GM21717 (cell line): ENCODE measurements at regions not wholly inside any gene's neighbourhood (a gene's known extent, or its start where the extent isn't known, plus 50 kb on each side); places are given as distances from the start of the nearest gene placed in this dataset.

Experiments
- ATAC-seq: cut with Tn5 transposase; IDR thresholded peaks from one replicate; pipeline ENCODE4 v1.9.1; 2021; ENCODE audit warnings: mild to moderate bottlenecking, moderate library complexity; ENCODE audit not compliant: unreplicated experiment

GRCh38 chr3:29099296-29099695 lies 181.6 kb upstream of the RBMS3 start:
- no peak for ATAC-seq

DNA sequence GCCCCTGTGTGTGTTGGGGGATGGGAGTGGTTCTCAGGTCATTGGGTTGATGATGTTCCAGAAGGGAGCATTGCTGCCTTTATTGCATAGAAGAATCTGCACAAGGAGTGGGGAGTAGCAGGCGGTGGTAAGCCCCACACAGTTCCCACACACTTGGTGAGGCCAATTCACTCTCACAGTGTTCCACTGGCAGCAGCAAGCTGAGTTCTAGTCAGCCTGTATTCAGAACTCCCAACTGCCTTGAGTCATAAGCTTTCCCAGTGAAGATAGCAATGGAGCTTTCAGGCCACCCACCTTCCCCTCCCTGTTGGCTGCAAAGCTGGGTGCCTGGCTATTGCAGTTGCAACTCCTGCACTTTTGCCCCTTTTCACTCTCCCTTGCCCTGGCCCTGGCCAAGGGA lies 181.1 kb upstream of the RBMS3 start:
- no peak for ATAC-seq

- no peak for ATAC-seq
Measured at GRCh38 chr3:29100292-29100691, 180.6 kb upstream of the RBMS3 start.

GRCh38 chr3:29128001-29128400 lies 152.9 kb upstream of the RBMS3 start:
- ATAC-seq, result no peak

- no peak for ATAC-seq
Measured at GRCh38 chr3:29137601-29138000, 143.3 kb upstream of the RBMS3 start.

GRCh38 chr3:29138171-29138570 lies 142.7 kb upstream of the RBMS3 start:
- no peak for ATAC-seq

DNA sequence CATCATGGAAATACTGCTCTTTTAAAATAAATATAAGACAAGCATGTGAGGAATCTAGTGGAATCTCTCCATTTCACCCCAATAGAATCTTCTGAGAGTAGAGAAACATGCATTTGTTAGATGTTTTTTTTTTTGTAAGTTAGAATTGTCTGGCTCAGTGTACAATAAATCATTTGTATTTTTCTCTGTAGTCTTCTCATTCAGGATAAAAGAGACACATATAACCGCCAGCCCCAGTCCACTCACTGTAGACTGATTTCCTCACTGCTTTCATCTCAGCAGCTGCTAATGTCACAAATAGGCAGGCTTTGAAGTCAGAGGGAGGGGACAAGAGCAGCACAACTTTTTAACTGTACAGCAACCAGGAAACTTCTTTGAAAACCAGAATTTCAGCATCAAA lies 140.2 kb upstream of the RBMS3 start:
- ATAC-seq, result no peak

GRCh38 chr3:29141197-29141917 lies 139.5 kb upstream of the RBMS3 start:
- no peak for ATAC-seq

GRCh38 chr3:29141918-29142275 lies 139.0 kb upstream of the RBMS3 start:
- no peak for ATAC-seq

GRCh38 chr3:29143151-29143550 lies 137.7 kb upstream of the RBMS3 start:
- no peak for ATAC-seq

DNA sequence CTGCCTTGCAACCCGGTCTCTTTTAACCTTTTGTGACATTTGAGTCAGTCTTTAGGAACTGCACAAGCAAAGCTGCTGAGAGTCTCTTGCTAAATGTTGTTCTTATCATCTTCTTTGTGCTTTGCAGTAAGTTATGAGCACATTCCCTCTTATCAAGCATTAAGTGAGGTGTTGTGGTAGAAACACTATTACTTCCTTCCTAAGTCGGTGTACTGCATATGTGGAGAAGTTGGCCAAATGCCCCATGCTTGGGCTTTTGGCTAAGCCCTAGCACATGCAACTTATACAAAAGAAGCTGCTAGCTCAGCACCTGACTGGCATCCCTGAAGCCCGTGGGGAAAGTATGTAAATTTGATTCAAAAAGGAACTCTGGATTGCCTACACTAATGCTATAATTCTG lies 136.5 kb upstream of the RBMS3 start:
- ATAC-seq, result no peak

GRCh38 chr3:29144807-29145206 lies 136.1 kb upstream of the RBMS3 start:
- no peak for ATAC-seq

GRCh38 chr3:29145360-29145759 lies 135.5 kb upstream of the RBMS3 start:
- no peak for ATAC-seq

GRCh38 chr3:29152379-29152778 lies 128.5 kb upstream of the RBMS3 start:
- ATAC-seq, result no peak

DNA sequence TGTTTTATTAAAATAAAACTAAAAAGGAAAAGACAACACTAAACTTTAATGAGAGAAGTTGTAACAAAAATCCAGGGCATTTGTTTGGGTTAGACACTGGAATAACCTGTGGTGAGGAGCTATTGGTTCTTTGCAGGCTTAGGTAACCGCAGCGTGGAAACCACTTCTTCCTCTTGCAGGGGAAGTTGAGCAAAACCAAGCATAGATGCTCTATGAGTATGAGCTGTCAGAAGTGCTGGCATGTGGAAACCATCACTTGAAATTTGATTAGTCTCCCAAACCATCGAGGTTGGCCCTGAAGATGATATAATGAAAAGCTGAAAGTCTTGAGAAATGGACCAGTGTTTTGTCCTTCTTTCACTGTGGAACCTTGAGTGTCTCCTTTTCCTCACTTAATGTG lies 127.1 kb upstream of the RBMS3 start:
- peak; percentile 53 for ATAC-seq

DNA sequence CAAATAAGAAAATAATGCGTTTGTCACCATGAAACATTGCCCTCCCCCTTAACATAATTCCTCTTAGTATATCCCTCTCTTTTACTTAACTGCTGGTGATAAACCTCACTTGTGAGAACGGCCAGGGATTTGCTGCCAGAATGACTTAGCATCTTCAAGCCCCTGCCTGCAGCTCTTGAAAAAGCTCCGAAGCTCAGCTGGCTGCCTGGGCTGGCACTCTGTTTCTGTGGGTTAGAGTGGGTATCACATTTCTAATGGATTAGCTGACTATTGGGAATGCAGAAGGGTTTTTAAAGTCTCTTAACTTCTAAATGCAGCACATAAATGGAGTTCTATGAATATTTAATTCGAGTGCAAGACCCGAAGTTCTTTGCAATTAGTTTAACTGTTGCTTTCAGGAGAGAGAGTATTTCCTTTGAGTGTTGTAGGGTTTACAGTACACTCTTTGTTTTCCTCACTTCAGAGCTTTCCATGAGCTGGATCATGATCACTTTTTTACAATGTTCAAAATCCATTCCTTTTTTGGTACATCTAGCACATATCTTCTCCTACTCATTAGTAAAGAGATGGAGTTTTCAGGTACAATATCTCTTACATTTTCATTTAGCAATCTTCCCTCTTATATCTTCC lies 124.7 kb upstream of the RBMS3 start:
- no peak for ATAC-seq

GRCh38 chr3:29164825-29165224 lies 116.0 kb upstream of the RBMS3 start:
- no peak for ATAC-seq

DNA sequence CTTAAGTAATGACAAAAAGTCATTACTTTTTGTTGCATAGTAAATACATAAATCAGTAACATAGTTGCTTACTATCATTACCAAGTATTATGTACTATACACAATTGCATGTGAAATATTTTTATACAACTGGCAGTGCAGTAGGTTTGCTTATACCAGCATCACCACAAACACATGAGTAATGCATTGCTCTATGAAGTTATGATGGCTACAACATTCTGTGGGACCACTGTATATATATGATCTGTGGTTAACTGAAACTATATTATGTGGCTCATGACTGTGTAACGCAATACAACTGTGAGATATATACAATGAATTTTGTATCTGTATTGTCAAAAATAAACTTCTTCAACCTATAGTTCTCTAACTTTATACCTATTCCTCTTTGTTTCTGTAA lies 113.7 kb upstream of the RBMS3 start:
- ATAC-seq, result no peak

DNA sequence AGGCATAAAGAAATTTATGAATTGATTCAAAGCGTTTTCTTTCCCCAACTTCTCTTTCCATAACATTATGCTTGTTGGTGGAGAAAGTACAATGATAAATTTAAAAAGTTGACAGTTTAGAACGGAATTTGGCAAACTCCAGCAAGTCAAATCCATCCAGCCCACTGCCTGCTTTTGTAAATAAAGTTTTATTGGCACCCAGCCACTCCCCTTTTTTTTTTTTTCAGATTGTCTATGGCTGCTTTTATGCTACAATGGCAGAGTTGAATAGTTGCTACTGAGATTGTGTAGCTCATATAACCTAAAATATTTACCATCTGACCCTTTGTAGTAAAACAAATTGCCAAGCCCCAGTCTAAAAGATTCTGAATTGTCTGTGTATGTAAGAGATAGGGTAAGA lies 112.8 kb upstream of the RBMS3 start:
- ATAC-seq, result no peak

- no peak for ATAC-seq
Measured at GRCh38 chr3:29168696-29169095, 112.2 kb upstream of the RBMS3 start.

GRCh38 chr3:29169451-29169850 lies 111.4 kb upstream of the RBMS3 start:
- ATAC-seq, result no peak

DNA sequence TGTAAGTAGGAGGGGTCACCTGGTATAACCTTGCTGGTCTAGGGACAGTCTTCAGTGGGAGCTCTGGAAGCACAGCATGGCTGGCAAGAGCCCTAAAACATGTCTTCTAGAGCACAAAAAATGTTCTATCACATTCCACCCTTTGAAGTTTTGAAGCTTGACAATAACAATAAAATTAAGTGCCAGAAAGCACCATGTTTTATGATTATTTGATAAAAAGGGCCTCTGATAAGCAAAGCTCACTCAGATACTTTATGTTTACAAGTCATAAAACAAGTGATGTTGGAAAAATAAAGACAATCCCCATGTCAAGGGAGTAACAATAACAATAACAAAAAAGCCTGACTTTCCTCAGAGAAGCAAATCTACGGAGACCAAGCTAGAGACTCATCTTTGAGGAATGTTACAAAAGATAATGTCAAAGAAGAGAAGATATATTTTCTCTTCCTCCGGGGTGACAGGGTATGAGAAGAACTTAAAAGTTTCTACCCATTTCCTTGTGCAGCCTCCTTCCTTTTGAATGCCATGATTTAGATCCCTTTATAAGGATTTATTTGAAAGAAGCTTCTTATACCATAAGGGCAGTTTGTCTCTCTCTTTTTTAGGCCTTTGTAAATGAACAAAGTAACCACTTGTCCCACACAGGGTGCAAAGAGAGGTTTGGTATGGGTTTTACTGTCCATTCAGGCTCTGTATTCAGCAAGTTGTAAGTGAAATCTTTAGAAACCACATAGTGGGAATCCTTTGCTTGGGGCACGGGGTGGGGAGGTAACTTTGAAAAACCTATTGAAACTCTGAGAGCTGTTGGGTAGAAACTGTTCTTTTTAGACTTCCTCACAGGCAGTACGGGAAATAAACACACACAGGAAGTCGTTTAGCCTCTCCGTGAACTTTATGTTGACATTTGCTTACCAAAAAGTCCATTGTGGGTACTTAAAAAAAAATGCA lies 109.6 kb upstream of the RBMS3 start:
- ATAC-seq, result no peak
